ENCODE measurements at regions not wholly inside any gene's neighbourhood (a gene's known extent, or its start where the extent isn't known, plus 50 kb on each side); places are given as distances from the start of the nearest gene placed in this dataset.

DNA sequence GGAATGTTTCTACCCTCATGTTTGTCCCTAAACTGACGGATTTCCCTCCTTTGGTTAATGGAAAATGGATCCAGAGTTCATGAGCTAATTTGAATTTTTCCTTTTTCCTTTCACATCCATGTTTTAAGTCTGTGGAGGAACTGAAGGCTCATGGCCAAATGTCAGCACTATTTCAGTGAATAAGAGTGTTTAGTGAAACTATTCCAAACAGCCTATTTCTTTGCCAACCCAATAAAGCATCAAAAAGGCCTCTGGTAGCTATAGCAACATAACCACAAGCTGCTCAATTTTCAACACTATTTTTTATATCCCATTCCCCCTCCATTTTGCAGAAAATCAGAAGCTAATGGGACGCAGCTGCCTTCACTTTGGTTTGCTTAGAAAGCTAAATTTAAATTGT, 1454.1 kb downstream of the GATA3 start:
- H3K27me3 ChIP-seq (ENCODE audit: insufficient read depth, poor library complexity, severe bottlenecking), result no peaks in the 10 kb centered on the region
- no peak for DNase-seq (ENCODE audit: low read depth in 1 of 2, low spot score in 1 of 2)
- no peak overlapping the region for H3K4me3 ChIP-seq (replicated peaks; ENCODE audit: insufficient read depth, low read length)
- H3K27ac ChIP-seq (replicated peaks), result no peak overlapping the region
- no peak for TF ChIP-seq GABPA (IDR thresholded peaks at IDR 0.05; ENCODE audit: low read depth)
- no peak for TF ChIP-seq REST (IDR thresholded peaks at IDR 0.05; ENCODE audit: insufficient replicate concordance, low read depth)
- TF ChIP-seq, protein P1, sequence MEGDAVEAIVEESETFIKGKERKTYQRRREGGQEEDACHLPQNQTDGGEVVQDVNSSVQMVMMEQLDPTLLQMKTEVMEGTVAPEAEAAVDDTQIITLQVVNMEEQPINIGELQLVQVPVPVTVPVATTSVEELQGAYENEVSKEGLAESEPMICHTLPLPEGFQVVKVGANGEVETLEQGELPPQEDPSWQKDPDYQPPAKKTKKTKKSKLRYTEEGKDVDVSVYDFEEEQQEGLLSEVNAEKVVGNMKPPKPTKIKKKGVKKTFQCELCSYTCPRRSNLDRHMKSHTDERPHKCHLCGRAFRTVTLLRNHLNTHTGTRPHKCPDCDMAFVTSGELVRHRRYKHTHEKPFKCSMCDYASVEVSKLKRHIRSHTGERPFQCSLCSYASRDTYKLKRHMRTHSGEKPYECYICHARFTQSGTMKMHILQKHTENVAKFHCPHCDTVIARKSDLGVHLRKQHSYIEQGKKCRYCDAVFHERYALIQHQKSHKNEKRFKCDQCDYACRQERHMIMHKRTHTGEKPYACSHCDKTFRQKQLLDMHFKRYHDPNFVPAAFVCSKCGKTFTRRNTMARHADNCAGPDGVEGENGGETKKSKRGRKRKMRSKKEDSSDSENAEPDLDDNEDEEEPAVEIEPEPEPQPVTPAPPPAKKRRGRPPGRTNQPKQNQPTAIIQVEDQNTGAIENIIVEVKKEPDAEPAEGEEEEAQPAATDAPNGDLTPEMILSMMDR (IDR thresholded peaks at IDR 0.05; ENCODE audit: insufficient read depth, low read length), result no peak
- TF ChIP-seq SPI1 (IDR thresholded peaks at IDR 0.05; ENCODE audit: borderline replicate concordance, low read depth), result no peak
- no peak for TF ChIP-seq POLR2AphosphoS5 (IDR thresholded peaks at IDR 0.05; ENCODE audit: low read depth)

GRCh38 chr10:9510626-9511025, 1456.1 kb downstream of the GATA3 start:
- DNase-seq (ENCODE audit: low read depth in 1 of 2, low spot score in 1 of 2), result no peak
- TF ChIP-seq POLR2AphosphoS5 (IDR thresholded peaks at IDR 0.05; ENCODE audit: low read depth) (no peak), REST (IDR thresholded peaks at IDR 0.05; ENCODE audit: insufficient replicate concordance, low read depth) (no peak), GABPA (IDR thresholded peaks at IDR 0.05; ENCODE audit: low read depth) (no peak), SPI1 (IDR thresholded peaks at IDR 0.05; ENCODE audit: borderline replicate concordance, low read depth) (no peak)
- TF ChIP-seq, protein P1 (IDR thresholded peaks at IDR 0.05; ENCODE audit: insufficient read depth, low read length), result no peak
- Histone ChIP-seq H3K27me3 (ENCODE audit: insufficient read depth, poor library complexity, severe bottlenecking) (no peaks in the 10 kb centered on the region), H3K4me3 (replicated peaks; ENCODE audit: insufficient read depth, low read length) (no peak overlapping the region), H3K27ac (replicated peaks) (peak overlapping the region; percentile 43; the same call in 1 of the 2 replicates)

DNA sequence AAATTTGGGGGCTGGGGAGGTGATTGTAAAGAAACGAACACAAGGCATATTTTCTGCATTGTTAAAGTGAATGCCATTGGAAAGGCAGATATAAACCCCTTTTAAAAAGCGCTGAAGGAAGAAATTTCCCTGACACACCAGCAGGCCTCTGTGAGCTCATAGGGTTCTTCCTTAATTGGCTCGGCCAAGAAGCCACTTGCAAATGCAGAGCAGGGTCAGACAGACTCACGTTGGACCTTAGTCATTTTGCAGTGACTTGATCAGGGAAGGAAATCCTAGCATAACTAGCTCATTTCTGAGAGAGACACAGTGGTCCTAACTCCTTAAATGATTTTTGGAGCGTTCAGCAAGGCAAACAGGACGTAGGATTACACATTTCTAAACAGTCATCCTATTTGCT, 1461.4 kb downstream of the GATA3 start:
- H3K4me3 ChIP-seq (replicated peaks; ENCODE audit: insufficient read depth, low read length), result no peak overlapping the region
- DNase-seq (ENCODE audit: low read depth in 1 of 2, low spot score in 1 of 2), result no peak
- H3K27me3 ChIP-seq (ENCODE audit: insufficient read depth, poor library complexity, severe bottlenecking), result no peaks in the 10 kb centered on the region
- TF ChIP-seq, protein P1 (IDR thresholded peaks at IDR 0.05; ENCODE audit: insufficient read depth, low read length), result no peak
- TF ChIP-seq REST (IDR thresholded peaks at IDR 0.05; ENCODE audit: insufficient replicate concordance, low read depth) (no peak), SPI1 (IDR thresholded peaks at IDR 0.05; ENCODE audit: borderline replicate concordance, low read depth) (no peak), POLR2AphosphoS5 (IDR thresholded peaks at IDR 0.05; ENCODE audit: low read depth) (no peak), GABPA (IDR thresholded peaks at IDR 0.05; ENCODE audit: low read depth) (no peak)
- H3K27ac ChIP-seq (replicated peaks), result no peak overlapping the region

All from HL-60 (cell line).